ENCODE measurements at regions not wholly inside any gene's neighbourhood (a gene's known extent, or its start where the extent isn't known, plus 50 kb on each side); places are given as distances from the start of the nearest gene placed in this dataset.
"Not testable (repeated sequence)": the region's sequence is repeated elsewhere in the genome, so short reads cannot be mapped to it uniquely, and the experiment has no call there.

DNA sequence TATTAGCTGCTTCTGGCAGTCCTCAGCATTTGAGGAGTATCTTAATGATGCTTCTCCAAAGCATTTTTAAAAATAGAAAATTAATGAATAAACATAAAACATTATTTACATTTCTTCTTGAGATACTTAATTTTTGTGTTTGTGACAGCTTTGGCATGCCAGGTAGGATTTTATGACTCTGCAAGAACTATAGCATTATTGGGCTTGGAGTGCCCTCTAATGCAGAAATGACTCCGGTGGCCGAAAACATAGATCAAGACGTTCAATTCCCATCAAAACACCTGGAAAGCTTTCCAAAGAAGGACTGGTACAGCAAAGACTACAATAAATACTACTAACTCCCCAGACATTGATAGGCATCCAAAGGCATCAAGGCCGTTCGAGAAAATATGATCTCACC, 366.4 kb upstream of the CXADR start:
- no peak for DNase-seq (ENCODE audit: low spot score)

GRCh38 chr21:17159697-17160096, 353.1 kb upstream of the CXADR start:
- no peak for DNase-seq (ENCODE audit: low spot score)

- DNase-seq (ENCODE audit: low spot score) = no peak
These were observed 327.2 kb upstream of the CXADR start for GRCh38 chr21:17185674-17186073.

DNA sequence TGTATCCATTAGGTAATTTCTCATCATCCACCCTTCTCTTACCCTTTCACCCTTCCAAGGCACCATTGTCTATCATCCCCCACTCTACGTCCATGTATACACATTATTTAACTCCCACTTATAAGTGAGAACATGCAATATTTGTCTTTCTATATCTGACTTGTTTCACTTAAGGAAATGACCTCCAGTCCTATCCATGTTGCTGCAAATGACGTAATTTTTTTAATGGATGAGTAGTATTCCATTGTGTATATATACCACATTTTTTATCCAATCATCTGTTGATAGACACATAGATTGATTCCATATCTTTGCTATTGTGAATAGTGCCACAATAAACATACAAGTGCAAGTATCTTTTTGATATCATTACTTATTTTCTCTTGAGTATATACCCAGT, 322.9 kb upstream of the CXADR start:
- DNase-seq (ENCODE audit: low spot score) = no peak

GRCh38 chr21:17191346-17191993, 321.4 kb upstream of the CXADR start:
- DNase-seq (ENCODE audit: low spot score) = no peak

DNA sequence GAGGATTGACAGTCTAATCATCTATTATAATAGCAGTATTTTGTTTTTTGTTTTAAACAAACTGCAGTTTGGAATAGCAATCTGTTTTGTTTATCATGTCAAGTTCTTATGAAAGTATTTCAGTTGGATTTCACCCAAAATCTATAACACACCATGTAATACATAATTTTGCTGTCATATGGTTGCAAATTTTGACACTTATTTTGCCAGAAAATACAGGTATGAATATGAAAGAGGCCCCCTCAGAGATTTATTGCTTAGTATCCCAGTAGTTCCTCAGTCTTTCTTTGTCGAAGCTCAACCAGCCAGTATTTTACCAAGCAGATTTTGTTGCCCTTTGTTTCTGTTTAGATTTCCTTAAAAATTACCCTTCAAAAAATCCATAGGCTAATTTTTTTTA, 317.5 kb upstream of the CXADR start:
- DNase-seq (ENCODE audit: low spot score) = no peak

DNA sequence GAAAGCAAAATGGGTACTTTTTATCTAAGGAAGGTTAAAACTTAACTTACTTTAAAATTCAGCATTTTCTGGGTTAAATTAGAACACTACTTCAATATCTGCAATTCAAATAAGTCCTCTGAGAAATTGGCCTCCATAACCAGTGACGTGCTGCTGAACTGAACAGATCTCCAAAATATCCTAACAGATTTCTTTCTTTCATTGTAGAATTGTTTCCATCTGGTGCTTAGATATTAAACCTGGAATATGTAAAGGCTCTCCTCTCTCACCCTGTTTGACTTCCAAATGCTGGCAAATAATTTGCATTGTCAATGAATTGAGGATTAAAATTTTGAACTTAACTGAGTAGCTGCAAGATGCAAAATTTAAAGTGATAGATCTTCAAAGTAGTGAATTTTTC, 316.9 kb upstream of the CXADR start:
- no peak for DNase-seq (ENCODE audit: low spot score)

GRCh38 chr21:17196623-17197022, 316.2 kb upstream of the CXADR start:
- DNase-seq (ENCODE audit: low spot score) = no peak

- DNase-seq (ENCODE audit: low spot score) = no peak
These were observed 314.8 kb upstream of the CXADR start for GRCh38 chr21:17197996-17198395.

DNA sequence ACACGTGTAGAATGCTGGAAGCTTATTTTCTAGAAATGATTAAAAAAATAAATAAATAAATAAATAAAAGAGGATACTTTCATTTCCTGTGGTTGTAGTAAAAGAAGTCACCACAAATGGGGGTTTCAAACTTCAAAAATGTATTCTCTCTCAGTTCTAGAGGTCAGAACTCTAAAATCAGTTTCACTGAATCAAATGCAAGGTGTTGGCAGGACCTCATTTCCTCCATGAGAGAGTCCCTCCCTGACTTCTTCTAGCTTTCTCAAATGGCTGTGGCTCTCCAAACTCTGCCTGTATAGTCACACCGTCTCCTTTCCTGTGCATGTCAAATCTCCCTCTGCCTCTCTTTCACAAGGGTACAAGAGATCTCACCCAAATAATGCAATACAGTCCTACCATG, 312.6 kb upstream of the CXADR start:
- DNase-seq (ENCODE audit: low spot score) = no peak

- DNase-seq (ENCODE audit: low spot score) = no peak
These were observed 311.0 kb upstream of the CXADR start for GRCh38 chr21:17201741-17202260.

DNA sequence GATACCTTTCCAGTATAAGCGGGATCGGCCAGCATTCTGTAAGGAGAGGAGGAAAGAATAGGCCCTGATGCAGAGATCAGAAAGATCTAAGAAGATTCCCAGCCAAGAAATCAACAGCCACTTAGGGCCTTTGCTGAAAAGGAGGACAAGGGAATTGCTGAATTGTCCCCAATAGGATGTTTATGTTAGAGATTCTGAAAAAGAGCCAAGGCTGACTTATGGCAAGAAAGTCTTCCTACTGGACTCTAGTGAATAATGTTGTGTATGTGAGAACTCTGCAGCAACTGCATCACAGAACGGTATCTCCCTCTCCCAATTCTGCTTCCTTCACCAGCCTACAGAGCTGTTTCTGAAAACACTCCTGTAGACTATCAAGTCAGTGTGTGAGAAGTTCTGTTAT, 298.0 kb upstream of the CXADR start:
- DNase-seq (ENCODE audit: low spot score) = no peak

DNA sequence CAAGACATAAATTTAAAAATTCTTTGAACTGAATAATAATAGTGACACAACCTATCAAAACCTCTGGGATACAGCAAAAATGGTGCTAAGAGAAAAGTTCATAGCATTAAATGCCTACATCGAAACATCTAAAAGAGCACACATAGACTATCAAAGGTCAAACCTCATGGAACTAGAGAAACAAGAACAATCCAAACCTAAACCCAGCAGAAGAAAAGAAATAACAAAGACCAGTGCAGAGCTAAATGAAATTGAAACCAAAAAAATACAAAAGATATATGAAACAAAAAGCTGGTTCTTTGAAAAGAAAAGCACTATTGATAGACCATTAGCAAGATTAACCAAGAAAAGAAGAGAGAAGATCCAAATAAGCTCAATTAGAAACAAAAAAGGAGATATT, 293.8 kb upstream of the CXADR start:
- DNase-seq (ENCODE audit: low spot score) = not testable (repeated sequence)

- no peak for DNase-seq (ENCODE audit: low spot score)
These were observed 281.7 kb upstream of the CXADR start for GRCh38 chr21:17231124-17231523.

DNA sequence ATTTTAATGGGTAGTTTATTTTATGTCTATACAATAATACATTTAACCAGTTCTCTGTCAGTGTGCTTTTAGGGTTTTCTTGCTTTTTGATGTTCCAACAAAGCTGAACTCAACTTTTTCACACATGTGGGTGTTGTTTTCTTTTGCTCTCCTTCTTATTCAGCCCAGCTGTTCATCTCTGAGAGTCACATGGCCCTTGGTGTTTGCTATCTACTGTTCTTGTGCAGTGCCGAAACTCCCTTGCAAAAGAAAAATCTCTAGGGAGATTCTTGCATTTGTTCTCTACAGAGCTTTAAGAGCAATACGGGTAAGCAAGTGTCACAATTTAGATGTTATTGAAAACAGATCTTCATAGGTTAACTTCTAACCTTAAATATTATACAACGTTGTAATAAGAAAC, 281.1 kb upstream of the CXADR start:
- DNase-seq (ENCODE audit: low spot score) = no peak

- DNase-seq (ENCODE audit: low spot score) = no peak
These were observed 274.4 kb upstream of the CXADR start for GRCh38 chr21:17238468-17238867.

GRCh38 chr21:17250778-17251241, 262.0 kb upstream of the CXADR start:
- no peak for DNase-seq (ENCODE audit: low spot score)

- DNase-seq (ENCODE audit: low spot score) = no peak
These were observed 255.1 kb upstream of the CXADR start for GRCh38 chr21:17257784-17258183.

- DNase-seq (ENCODE audit: low spot score) = no peak
These were observed 248.7 kb upstream of the CXADR start for GRCh38 chr21:17264182-17264581.

DNA sequence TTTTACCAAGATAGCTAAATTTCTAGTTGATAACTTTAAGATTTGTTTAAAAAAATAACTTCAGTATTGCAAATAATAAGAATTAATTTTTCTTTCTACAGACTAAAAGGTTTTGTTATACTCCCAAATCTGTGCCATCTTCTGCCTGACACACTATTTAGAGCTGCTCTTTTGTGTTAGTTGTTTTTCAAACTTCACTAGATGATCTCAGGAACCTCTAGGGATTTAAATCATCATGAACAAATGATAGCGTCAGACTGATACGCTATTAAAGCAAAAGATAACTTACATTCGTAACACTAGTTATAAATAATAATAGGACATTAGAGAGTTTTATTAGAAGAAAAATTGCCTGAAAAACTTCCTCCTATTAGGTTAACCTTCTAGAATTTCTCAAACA, 243.1 kb upstream of the CXADR start:
- DNase-seq (ENCODE audit: low spot score) = no peak

- DNase-seq (ENCODE audit: low spot score) = no peak
These were observed 242.6 kb upstream of the CXADR start for GRCh38 chr21:17270229-17270628.

DNA sequence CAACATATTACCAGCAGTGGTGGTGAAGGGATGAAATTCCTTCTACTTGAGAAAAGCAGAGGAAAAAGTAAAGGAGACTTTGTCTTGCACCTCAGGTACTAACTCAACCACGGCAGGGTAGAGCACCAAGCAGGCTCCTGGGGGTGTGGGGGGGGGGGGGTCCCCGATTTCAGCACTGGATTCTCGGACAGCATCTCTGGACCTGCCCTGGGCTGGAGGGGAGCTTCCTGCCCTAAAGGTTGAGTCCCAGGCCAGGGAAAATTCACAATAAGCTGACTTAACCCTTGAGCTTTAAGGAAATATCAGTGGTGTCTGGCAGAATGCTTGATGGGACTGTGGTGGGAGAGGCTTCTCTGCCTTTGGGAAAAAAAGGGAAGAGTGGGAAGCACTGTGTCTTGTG, 233.2 kb upstream of the CXADR start:
- DNase-seq (ENCODE audit: low spot score) = no peak

DNA sequence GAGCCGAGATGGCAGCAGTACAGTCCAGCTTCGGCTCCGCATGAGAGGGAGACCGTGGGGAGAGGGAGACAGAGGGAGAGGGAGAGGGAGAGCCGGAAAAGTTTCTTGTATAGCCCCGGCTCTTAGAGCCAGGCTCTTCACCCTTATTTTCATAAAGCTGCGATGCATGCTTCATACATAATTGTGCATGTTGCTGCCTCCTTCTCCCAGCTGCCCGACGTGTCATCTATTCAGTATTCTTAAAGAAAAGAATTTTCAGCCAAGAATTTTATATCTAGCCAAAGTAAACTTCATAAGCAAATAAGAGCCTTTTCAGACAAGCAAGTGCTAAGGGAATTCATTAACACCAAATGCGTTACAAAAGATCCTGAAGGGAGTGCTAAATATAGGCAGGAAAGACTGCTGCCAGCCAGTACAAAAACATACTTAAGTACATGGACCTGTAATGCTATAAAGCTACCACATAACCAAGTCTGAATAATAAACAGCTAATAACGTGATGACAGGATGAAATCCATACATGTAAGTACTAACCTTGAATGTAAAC, 219.8 kb upstream of the CXADR start:
- not testable (repeated sequence) for DNase-seq (ENCODE audit: low spot score)

DNA sequence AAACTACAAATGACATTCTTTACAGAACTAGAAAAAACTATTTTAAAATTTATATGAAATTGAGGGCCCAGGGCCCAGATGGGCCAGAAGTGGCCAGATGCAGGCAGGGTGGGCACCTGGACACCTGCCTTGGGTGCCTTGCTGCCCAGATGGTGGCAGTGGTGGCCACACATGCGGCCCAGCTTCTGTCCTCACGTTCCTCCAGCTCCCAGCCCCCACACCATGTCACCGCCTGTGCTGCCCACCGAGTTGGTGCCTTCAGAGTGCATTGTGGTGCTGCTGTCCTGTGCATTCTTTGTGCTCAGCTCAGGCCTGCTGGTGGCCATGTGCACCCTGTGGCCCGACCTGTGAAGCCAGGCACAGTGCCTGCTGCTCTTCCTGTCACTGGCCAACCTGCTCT, 216.8 kb upstream of the CXADR start:
- DNase-seq (ENCODE audit: low spot score) = no peak
